Ishikawa (cell line): ENCODE measurements at regions not wholly inside any gene's neighbourhood (a gene's known extent, or its start where the extent isn't known, plus 50 kb on each side); places are given as distances from the start of the nearest gene placed in this dataset.

Experiments used
- EGR1 ChIP-seq: IDR thresholded peaks from 2 replicates; pipeline ENCODE4 v1.6.1; 2012
- EP300 ChIP-seq: IDR thresholded peaks from 2 replicates; pipeline ENCODE4 v1.6.1; 2012; ENCODE audit warnings: borderline replicate concordance
- NFIC ChIP-seq: IDR thresholded peaks from 2 replicates; pipeline ENCODE4 v1.6.1; 2012
- RAD21 ChIP-seq: IDR thresholded peaks from 2 replicates; pipeline ENCODE4 v1.6.1; 2012; ENCODE audit warnings: low read depth
- TAF1 ChIP-seq: IDR thresholded peaks from 2 replicates; pipeline ENCODE4 v1.6.1; 2012; ENCODE audit warnings: low read depth, mild to moderate bottlenecking
- TF ChIP-seq, protein P1 (sequence below): IDR thresholded peaks from 2 replicates; pipeline ENCODE4 v1.6.1; 2012; ENCODE audit warnings: low read depth, mild to moderate bottlenecking

DNA sequence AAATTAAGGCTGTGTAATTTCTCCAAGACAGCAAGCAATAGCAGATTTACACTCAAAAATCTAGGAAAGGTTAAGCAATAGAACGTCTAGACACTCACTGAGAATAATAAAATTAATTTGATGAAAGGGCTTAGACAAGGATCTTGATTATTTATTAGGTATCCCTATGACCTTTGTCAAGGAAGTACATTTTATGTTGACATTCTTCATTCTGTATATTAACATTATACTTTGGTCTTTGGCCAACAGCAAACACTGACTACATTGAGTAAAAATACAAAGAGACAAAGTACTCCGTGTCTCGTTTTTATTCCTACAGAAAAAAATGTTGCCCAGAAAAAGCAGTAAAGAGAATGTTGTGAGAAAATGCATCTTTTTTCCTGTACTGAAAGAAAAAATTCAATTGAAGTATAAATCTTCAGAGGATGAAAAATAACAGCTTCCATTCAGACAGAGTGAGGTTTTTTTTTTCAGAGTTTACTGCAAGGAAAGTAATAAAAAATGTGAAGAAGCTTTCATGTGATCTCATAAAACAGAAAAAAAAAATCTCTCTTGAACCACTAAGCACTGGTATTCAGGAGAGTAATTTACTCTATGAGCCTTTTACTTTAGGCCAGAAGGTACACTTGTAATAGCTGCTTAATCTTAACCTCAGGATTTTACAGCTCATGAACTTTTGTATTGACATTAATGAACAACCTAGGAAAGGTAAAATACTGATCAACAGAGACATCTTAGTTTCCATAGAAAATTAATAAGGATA, 605.0 kb downstream of the FSCB start:
- TF ChIP-seq EGR1 (no peak), EP300 (no peak), NFIC (no peak), RAD21 (no peak), TAF1 (no peak)
- TF ChIP-seq, protein P1, sequence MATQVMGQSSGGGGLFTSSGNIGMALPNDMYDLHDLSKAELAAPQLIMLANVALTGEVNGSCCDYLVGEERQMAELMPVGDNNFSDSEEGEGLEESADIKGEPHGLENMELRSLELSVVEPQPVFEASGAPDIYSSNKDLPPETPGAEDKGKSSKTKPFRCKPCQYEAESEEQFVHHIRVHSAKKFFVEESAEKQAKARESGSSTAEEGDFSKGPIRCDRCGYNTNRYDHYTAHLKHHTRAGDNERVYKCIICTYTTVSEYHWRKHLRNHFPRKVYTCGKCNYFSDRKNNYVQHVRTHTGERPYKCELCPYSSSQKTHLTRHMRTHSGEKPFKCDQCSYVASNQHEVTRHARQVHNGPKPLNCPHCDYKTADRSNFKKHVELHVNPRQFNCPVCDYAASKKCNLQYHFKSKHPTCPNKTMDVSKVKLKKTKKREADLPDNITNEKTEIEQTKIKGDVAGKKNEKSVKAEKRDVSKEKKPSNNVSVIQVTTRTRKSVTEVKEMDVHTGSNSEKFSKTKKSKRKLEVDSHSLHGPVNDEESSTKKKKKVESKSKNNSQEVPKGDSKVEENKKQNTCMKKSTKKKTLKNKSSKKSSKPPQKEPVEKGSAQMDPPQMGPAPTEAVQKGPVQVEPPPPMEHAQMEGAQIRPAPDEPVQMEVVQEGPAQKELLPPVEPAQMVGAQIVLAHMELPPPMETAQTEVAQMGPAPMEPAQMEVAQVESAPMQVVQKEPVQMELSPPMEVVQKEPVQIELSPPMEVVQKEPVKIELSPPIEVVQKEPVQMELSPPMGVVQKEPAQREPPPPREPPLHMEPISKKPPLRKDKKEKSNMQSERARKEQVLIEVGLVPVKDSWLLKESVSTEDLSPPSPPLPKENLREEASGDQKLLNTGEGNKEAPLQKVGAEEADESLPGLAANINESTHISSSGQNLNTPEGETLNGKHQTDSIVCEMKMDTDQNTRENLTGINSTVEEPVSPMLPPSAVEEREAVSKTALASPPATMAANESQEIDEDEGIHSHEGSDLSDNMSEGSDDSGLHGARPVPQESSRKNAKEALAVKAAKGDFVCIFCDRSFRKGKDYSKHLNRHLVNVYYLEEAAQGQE = no peak
